ENCODE measurements at regions not wholly inside any gene's neighbourhood (a gene's known extent, or its start where the extent isn't known, plus 50 kb on each side); places are given as distances from the start of the nearest gene placed in this dataset.

- no peaks in the 10 kb centered on the region for H3K4me1 Mint-ChIP-seq
- H3K27ac Mint-ChIP-seq (ENCODE audit: unreplicated experiment), result no peak overlapping the region
- no peak for DNase-seq (ENCODE audit: low read depth, low spot score)
- TF ChIP-seq, protein P1, sequence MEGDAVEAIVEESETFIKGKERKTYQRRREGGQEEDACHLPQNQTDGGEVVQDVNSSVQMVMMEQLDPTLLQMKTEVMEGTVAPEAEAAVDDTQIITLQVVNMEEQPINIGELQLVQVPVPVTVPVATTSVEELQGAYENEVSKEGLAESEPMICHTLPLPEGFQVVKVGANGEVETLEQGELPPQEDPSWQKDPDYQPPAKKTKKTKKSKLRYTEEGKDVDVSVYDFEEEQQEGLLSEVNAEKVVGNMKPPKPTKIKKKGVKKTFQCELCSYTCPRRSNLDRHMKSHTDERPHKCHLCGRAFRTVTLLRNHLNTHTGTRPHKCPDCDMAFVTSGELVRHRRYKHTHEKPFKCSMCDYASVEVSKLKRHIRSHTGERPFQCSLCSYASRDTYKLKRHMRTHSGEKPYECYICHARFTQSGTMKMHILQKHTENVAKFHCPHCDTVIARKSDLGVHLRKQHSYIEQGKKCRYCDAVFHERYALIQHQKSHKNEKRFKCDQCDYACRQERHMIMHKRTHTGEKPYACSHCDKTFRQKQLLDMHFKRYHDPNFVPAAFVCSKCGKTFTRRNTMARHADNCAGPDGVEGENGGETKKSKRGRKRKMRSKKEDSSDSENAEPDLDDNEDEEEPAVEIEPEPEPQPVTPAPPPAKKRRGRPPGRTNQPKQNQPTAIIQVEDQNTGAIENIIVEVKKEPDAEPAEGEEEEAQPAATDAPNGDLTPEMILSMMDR (conservative IDR thresholded peaks at IDR 0.05), result no peak
- H3K27me3 Mint-ChIP-seq (ENCODE audit: low read depth), result no peaks in the 10 kb centered on the region
- peaks cover 2% of the 10 kb centered on the region for H3K9me3 Mint-ChIP-seq
- H3K36me3 Mint-ChIP-seq (ENCODE audit: low read depth), result no peaks in the 10 kb centered on the region
- no peak overlapping the region for H3K4me3 Mint-ChIP-seq
Observed at GRCh38 chr14:39614297-39614923, 182.2 kb upstream of the FBXO33 start.

GRCh38 chr14:39609119-39609518 is 176.9 kb upstream of the FBXO33 start:
- no peak overlapping the region for H3K27ac Mint-ChIP-seq (ENCODE audit: unreplicated experiment)
- no peak for DNase-seq (ENCODE audit: low read depth, low spot score)

GRCh38 chr14:39607978-39608377 is 175.7 kb upstream of the FBXO33 start:
- Mint-ChIP-seq H3K27ac (ENCODE audit: unreplicated experiment) (no peak overlapping the region), H3K27me3 (ENCODE audit: low read depth) (no peaks in the 10 kb centered on the region), H3K9me3 (peaks cover 3% of the 10 kb centered on the region), H3K4me3 (no peak overlapping the region), H3K4me1 (no peaks in the 10 kb centered on the region), H3K36me3 (ENCODE audit: low read depth) (no peaks in the 10 kb centered on the region)
- TF ChIP-seq, protein P1 (conservative IDR thresholded peaks at IDR 0.05), result no peak
- DNase-seq (ENCODE audit: low read depth, low spot score), result no peak

More at GRCh38 chr14:39609119-39609518, 176.9 kb upstream of the FBXO33 start:
- TF ChIP-seq, protein P1 (conservative IDR thresholded peaks at IDR 0.05), result no peak
- H3K27me3 Mint-ChIP-seq (ENCODE audit: low read depth), result no peaks in the 10 kb centered on the region
- H3K4me3 Mint-ChIP-seq, result no peak overlapping the region
- H3K9me3 Mint-ChIP-seq, result peaks cover 2% of the 10 kb centered on the region
- no peaks in the 10 kb centered on the region for H3K36me3 Mint-ChIP-seq (ENCODE audit: low read depth)
- no peaks in the 10 kb centered on the region for H3K4me1 Mint-ChIP-seq

GRCh38 chr14:39603942-39604341 is 171.7 kb upstream of the FBXO33 start:
- H3K4me1 Mint-ChIP-seq, result no peaks in the 10 kb centered on the region
- peaks cover 5% of the 10 kb centered on the region for H3K36me3 Mint-ChIP-seq (ENCODE audit: low read depth)
- peaks cover 15% of the 10 kb centered on the region for H3K9me3 Mint-ChIP-seq
- DNase-seq (ENCODE audit: low read depth, low spot score), result no peak
- TF ChIP-seq, protein P1 (conservative IDR thresholded peaks at IDR 0.05), result no peak
- no peak overlapping the region for H3K27ac Mint-ChIP-seq (ENCODE audit: unreplicated experiment)
- no peak overlapping the region for H3K4me3 Mint-ChIP-seq
- no peaks in the 10 kb centered on the region for H3K27me3 Mint-ChIP-seq (ENCODE audit: low read depth)

- Mint-ChIP-seq H3K27ac (ENCODE audit: unreplicated experiment) (no peak overlapping the region), H3K4me3 (no peak overlapping the region), H3K27me3 (ENCODE audit: low read depth) (no peaks in the 10 kb centered on the region), H3K36me3 (ENCODE audit: low read depth) (no peaks in the 10 kb centered on the region), H3K9me3 (peaks cover 2% of the 10 kb centered on the region), H3K4me1 (no peaks in the 10 kb centered on the region)
- no peak for DNase-seq (ENCODE audit: low read depth, low spot score)
- TF ChIP-seq, protein P1 (conservative IDR thresholded peaks at IDR 0.05), result no peak
Observed at GRCh38 chr14:39593377-39593776, 161.1 kb upstream of the FBXO33 start.

Measured in neural crest cell (in vitro differentiated cells).